HCT116 (cell line): ENCODE measurements at regions not wholly inside any gene's neighbourhood (a gene's known extent, or its start where the extent isn't known, plus 50 kb on each side); places are given as distances from the start of the nearest gene placed in this dataset.

Source experiments
- ATAC-seq: fragments of 200-7000 bp; cut with Tn5 transposase; 2 replicates; pipeline ENCODE4 v1.9.1; 2020; ENCODE audit warnings: mild to moderate bottlenecking, moderate library complexity
- BruUV-seq: library from RNA; stranded (reverse); fragments of 400-500 nt; replicated peaks from 2 replicates; lab custom pipeline; 2021; lab: Mats Ljungman, UMichigan
- CTCF ChIA-PET: fragments of 300-600 bp; sonication (Branson Sonifier 250); formaldehyde crosslinking; loops from one replicate; lab custom pipeline; 2021; ENCODE audit warnings: antibody characterized with exemption; lab: Charles Lee
- POLR2A ChIA-PET: fragments of 300-600, 350-600 bp; sonication (Branson Sonifier 250); formaldehyde crosslinking; loops from one replicate; lab custom pipeline; 2021; ENCODE audit warnings: antibody characterized with exemption; lab: Charles Lee
- RAD21 ChIA-PET, 2 experiments: fragments of 300-600 bp; sonication (Branson Sonifier 250); formaldehyde crosslinking; loops; one replicate each; lab custom pipeline; 2023; ENCODE audit warnings: low total read pairs in 2 of 2; ENCODE audit not compliant: uncharacterized antibody in 2 of 2, unreplicated experiment in 2 of 2, low non-redundant PET in 1 of 2; lab: Charles Lee
- DNase-seq: peaks from one replicate; pipeline ENCODE4 v3.0.0-alpha.2; 2010; ENCODE audit warnings: low read depth, low spot score
- H2AFZ ChIP-seq: fragments of 200-600 bp; shearing (Covaris generic), sonication (generic); 2 replicates; pipeline ENCODE4 v1.6.1; 2017; ENCODE audit warnings: low read depth, mixed run types, mixed read lengths, antibody characterized with exemption, low read length; ENCODE audit not compliant: poor library complexity, severe bottlenecking
- H3K27ac ChIP-seq: 2 replicates; pipeline ENCODE4 v1.5.1; 2012; ENCODE audit warnings: low read depth, low read length
- H3K27me3 ChIP-seq: fragments of 200-600 bp; sonication (generic); 2 replicates; pipeline ENCODE4 v1.6.1; 2016; ENCODE audit warnings: mixed run types, low read length, mixed read lengths; ENCODE audit not compliant: insufficient read depth
- H3K36me3 ChIP-seq, 2 experiments: fragments of 200-500 bp in 1 of 2; fragments of 200-600 bp in 1 of 2; sonication (Bioruptor generic) in 1 of 2; sonication (generic) in 1 of 2; 2 replicates each; pipeline versions ENCODE4 v1.5.1 to v1.6.1; 2014 to 2016; ENCODE audit warnings: low read length in 2 of 2, inconsistent platforms in 1 of 2, mixed read lengths in 1 of 2, mixed run types in 1 of 2; ENCODE audit not compliant: insufficient read depth in 2 of 2, control insufficient read depth in 1 of 2
- H3K4me1 ChIP-seq, 2 experiments: fragments of 200-600 bp in 1 of 2; sonication (generic) in 1 of 2; 2 replicates each; pipeline versions ENCODE4 v1.5.1 to v1.6.1; 2012 to 2017; ENCODE audit warnings: low read length in 2 of 2, inconsistent platforms in 1 of 2, mild to moderate bottlenecking in 1 of 2, mixed read lengths in 1 of 2, mixed run types in 1 of 2, moderate library complexity in 1 of 2; ENCODE audit not compliant: insufficient read depth in 2 of 2, control insufficient read depth in 1 of 2
- H3K4me2 ChIP-seq: fragments of 200-600 bp; sonication (generic); 2 replicates; pipeline ENCODE4 v1.6.1; 2017; ENCODE audit warnings: mixed run types, low read length, mixed read lengths
- H3K4me3 ChIP-seq, 2 experiments: fragments of 200-600 bp in 1 of 2; sonication (generic) in 1 of 2; replicated peaks in 1 of 2; 2 replicates each; pipeline ENCODE4 v1.5.1; 2011 to 2016; ENCODE audit warnings: low read length in 2 of 2, control low read depth in 1 of 2, low read depth in 1 of 2, mild to moderate bottlenecking in 1 of 2, mixed read lengths in 1 of 2, mixed run types in 1 of 2
- H3K79me2 ChIP-seq: fragments of 200-600 bp; sonication (generic); 2 replicates; pipeline ENCODE4 v1.6.1; 2017; ENCODE audit warnings: mild to moderate bottlenecking, mixed run types, low read length, moderate library complexity, mixed read lengths; ENCODE audit not compliant: insufficient read depth
- H3K9ac ChIP-seq: fragments of 200-600 bp; sonication (generic); 2 replicates; pipeline ENCODE4 v1.6.1; 2016; ENCODE audit warnings: low read length, mixed read lengths
- H3K9me2 ChIP-seq: fragments of 200-600 bp; sonication (generic), shearing (Covaris generic); 2 replicates; pipeline ENCODE4 v1.6.1; 2017; ENCODE audit warnings: mixed run types, mild to moderate bottlenecking, moderate library complexity; ENCODE audit not compliant: insufficient read depth
- H3K9me3 ChIP-seq, 2 experiments: fragments of 200-500 bp in 1 of 2; fragments of 200-600 bp in 1 of 2; sonication (Bioruptor generic) in 1 of 2; sonication (generic) in 1 of 2; 2 replicates each; pipeline ENCODE4 v1.6.1; 2014 to 2017; ENCODE audit warnings: low read length in 2 of 2, mixed read lengths in 2 of 2, inconsistent platforms in 1 of 2, low read depth in 1 of 2, mild to moderate bottlenecking in 1 of 2, mixed run types in 1 of 2, moderate library complexity in 1 of 2; ENCODE audit not compliant: control insufficient read depth in 1 of 2, insufficient read depth in 1 of 2
- H4K20me1 ChIP-seq: fragments of 200-600 bp; sonication (generic), shearing (Covaris generic); 2 replicates; pipeline ENCODE4 v1.6.1; 2017; ENCODE audit warnings: mixed run types, mild to moderate bottlenecking, moderate library complexity; ENCODE audit not compliant: insufficient read depth
- ATF3 ChIP-seq: IDR thresholded peaks from 2 replicates; pipeline ENCODE4 v1.6.1; 2012
- CBX3 ChIP-seq: IDR thresholded peaks from 2 replicates; pipeline ENCODE4 v1.6.1; 2012; ENCODE audit warnings: low read depth
- CEBPB ChIP-seq: IDR thresholded peaks from 2 replicates; pipeline ENCODE4 v1.6.1; 2012; ENCODE audit warnings: low read depth
- EGR1 ChIP-seq: IDR thresholded peaks from 2 replicates; pipeline ENCODE4 v1.6.1; 2012; ENCODE audit warnings: low read depth
- ELF1 ChIP-seq: IDR thresholded peaks from 2 replicates; pipeline ENCODE4 v1.6.1; 2012; ENCODE audit warnings: low read depth, borderline replicate concordance
- FOSL1 ChIP-seq: IDR thresholded peaks from 2 replicates; pipeline ENCODE4 v1.6.1; 2012; ENCODE audit warnings: low read depth
- JUND ChIP-seq: IDR thresholded peaks from 2 replicates; pipeline ENCODE4 v1.6.1; 2012
- POLR2AphosphoS5 ChIP-seq: IDR thresholded peaks from 2 replicates; pipeline ENCODE4 v1.6.1; 2011; ENCODE audit warnings: mild to moderate bottlenecking, low read depth, low read length, moderate library complexity
- RAD21 ChIP-seq: IDR thresholded peaks from 2 replicates; pipeline ENCODE4 v1.6.1; 2012; ENCODE audit warnings: low read depth, mild to moderate bottlenecking
- SP1 ChIP-seq: IDR thresholded peaks from 2 replicates; pipeline ENCODE4 v1.6.1; 2012; ENCODE audit warnings: low read depth
- SRF ChIP-seq: IDR thresholded peaks from 2 replicates; pipeline ENCODE4 v1.6.1; 2012; ENCODE audit warnings: low read depth
- TCF7L2 ChIP-seq: IDR thresholded peaks from 2 replicates; pipeline ENCODE4 v1.7.0; 2011; ENCODE audit warnings: borderline replicate concordance, inconsistent platforms; ENCODE audit not compliant: insufficient read depth, insufficient read length; ENCODE audit errors: extremely low read depth
- YY1 ChIP-seq: IDR thresholded peaks from 2 replicates; pipeline ENCODE4 v1.6.1; 2011; ENCODE audit warnings: low read length, low read depth, moderate library complexity, mild to moderate bottlenecking; ENCODE audit not compliant: insufficient replicate concordance; ENCODE audit errors: extremely low read depth
- ZFX ChIP-seq: fragments of 450-650 bp; IDR thresholded peaks from 2 replicates; pipeline ENCODE4 v1.6.1; 2017
- ZNF274 ChIP-seq: fragments of 200-500 bp; sonication (Bioruptor generic); IDR thresholded peaks from 2 replicates; pipeline ENCODE4 v1.6.1; 2014; ENCODE audit warnings: mild to moderate bottlenecking, low read depth, low read length, inconsistent platforms
- intact Hi-C: fragments of 100-400 bp; cut with micrococcal nuclease; formaldehyde crosslinking; loops from 2 replicates; pipeline ENCODE4 v1.10.0; 2022

DNA sequence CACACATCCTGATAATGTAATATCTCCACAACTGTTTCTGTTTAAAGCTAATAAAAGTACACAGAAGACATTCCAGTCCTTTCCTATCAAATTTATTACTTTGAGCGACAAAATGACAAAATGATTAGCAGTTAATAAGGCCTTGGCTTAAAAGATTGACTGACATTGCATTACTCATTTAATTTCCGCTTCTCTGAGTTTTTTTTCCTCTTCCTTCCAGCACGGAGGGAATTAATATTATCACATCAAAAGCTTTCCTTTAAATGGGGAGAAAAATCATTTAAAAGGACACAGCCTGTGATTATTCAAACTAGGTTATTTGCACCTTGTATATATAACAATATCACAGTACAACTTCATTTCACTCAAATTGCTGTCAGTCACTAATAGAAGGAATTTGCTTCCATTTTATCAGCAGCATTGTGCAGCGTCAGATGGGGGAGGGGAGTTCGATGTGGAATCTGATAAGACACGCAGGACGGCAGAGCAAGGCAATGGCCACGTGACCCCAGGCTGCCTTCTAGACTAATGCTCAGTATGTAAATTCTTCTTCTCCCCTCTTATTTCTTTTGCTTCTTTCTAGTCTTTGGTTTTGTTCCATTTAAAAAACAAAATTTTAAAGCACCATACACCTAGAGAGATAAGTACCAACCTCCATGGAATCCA lies 400.5 kb downstream of the IRX1 start:
- DNase-seq: no peak
- peaks cover 7 to 40% of the 10 kb centered on the region in 2 experiments; a peak in 2 of 4 replicates for H3K9me3 ChIP-seq
- no peak overlapping the region for H3K27ac ChIP-seq
- TF ChIP-seq ZFX (no peak), CBX3 (no peak), CEBPB (no peak), POLR2AphosphoS5 (no peak), ZNF274 (no peak), ELF1 (no peak), FOSL1 (no peak), JUND (no peak), ATF3 (no peak), RAD21 (no peak), SRF (no peak), YY1 (no peak), SP1 (no peak), EGR1 (no peak), TCF7L2 (no peak)
- H2AFZ ChIP-seq: no peak overlapping the region
- H3K9me2 ChIP-seq: no peaks in the 10 kb centered on the region
- no peaks in the 10 kb centered on the region for H3K79me2 ChIP-seq
- H3K9ac ChIP-seq: no peak overlapping the region
- ChIA-PET POLR2A (no interaction called here), RAD21 (no interaction called here), CTCF (no interaction called here)
- BruUV-seq: no TSS peak
- H3K36me3 ChIP-seq: no peaks in the 10 kb centered on the region
- H3K4me3 ChIP-seq: no peak overlapping the region
- H3K27me3 ChIP-seq: no peaks in the 10 kb centered on the region
- H3K4me2 ChIP-seq: no peak overlapping the region
- H4K20me1 ChIP-seq: no peaks in the 10 kb centered on the region
- intact Hi-C loops: no loop called here
- H3K4me1 ChIP-seq: no peaks in the 10 kb centered on the region
- no peak for ATAC-seq
